ENCODE measurements at regions not wholly inside any gene's neighbourhood (a gene's known extent, or its start where the extent isn't known, plus 50 kb on each side); places are given as distances from the start of the nearest gene placed in this dataset.

DNA sequence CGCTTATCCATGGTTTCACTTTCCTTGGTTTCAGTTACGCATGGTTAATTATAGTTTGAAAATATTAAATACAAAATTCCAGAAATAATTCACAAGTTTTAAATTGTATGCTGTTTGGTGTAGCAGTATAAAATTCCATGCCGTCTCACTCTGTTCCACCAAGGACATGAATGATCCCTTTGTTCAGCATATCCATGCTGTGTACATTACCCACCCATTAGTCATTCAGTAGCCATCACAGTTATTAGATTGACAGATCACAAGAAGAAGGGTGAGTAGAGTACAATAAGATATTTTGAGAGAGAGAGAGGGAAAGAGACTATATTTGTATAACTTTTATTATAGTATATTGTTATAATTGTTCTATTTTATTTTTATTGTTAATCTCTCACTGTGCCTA is 535.5 kb downstream of the SQOR start:
- H3K4me3 ChIP-seq (ENCODE audit: low read depth, low read length) = no peak overlapping the region
- TF ChIP-seq MAX (IDR thresholded peaks at IDR 0.05; ENCODE audit: low read depth, low read length) (no peak), CTCF (IDR thresholded peaks at IDR 0.05; ENCODE audit: low read depth, low read length) (no peak), MYC (IDR thresholded peaks at IDR 0.05; ENCODE audit: low read depth, low read length) (no peak), POLR2A (IDR thresholded peaks at IDR 0.05; ENCODE audit: extremely low read depth, insufficient read length) (no peak)
- no peak for DNase-seq (ENCODE audit: low read depth)

DNA sequence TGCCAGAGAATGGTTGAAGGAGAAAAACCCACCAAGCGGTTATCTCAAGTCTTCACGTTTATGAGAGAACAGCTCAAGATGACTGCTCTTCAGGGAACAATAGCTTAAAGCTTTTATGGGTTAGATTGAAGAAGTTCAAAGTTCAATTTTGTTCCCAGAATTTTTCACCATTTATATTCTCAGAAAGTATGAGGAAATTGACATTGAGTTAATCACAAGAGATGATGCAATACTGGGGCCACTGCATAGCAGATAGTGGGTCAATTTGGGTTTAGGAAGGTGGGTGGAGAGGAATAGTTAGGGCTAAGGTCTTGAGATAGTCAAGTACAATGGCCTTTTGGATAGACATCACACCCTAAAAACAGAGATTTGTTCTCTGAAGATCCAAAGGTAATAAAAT is 539.3 kb downstream of the SQOR start:
- no peak overlapping the region for H3K4me3 ChIP-seq (ENCODE audit: low read depth, low read length)
- DNase-seq (ENCODE audit: low read depth) = no peak
- TF ChIP-seq POLR2A (IDR thresholded peaks at IDR 0.05; ENCODE audit: extremely low read depth, insufficient read length) (no peak), CTCF (IDR thresholded peaks at IDR 0.05; ENCODE audit: low read depth, low read length) (no peak), MYC (IDR thresholded peaks at IDR 0.05; ENCODE audit: low read depth, low read length) (no peak), MAX (IDR thresholded peaks at IDR 0.05; ENCODE audit: low read depth, low read length) (no peak)

DNA sequence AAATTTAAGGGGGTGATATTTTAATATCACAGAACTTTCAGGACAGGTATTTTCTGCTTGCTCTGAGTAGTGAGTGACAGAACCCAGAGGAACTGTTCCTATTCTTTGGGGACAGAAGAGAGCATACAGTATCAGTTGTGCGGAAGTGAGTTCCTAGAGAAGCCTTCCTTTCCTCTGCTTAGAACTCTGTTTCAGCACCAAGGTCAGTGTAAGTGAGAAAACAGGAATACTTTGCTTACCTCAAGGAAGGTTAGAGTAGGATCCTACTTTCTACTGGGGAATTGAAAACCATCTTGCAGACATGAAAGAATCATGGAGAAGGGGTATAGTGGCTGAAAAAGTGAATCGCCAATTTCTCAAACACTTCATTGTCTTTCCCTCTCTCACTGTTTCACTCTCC is 542.4 kb downstream of the SQOR start:
- DNase-seq (ENCODE audit: low read depth) = no peak
- no peak for TF ChIP-seq MAX (IDR thresholded peaks at IDR 0.05; ENCODE audit: low read depth, low read length)
- no peak for TF ChIP-seq CTCF (IDR thresholded peaks at IDR 0.05; ENCODE audit: low read depth, low read length)
- no peak for TF ChIP-seq POLR2A (IDR thresholded peaks at IDR 0.05; ENCODE audit: extremely low read depth, insufficient read length)
- TF ChIP-seq MYC (IDR thresholded peaks at IDR 0.05; ENCODE audit: low read depth, low read length) = no peak
- H3K4me3 ChIP-seq (ENCODE audit: low read depth, low read length) = no peak overlapping the region

GRCh38 chr15:46178138-46178537 is 543.3 kb downstream of the SQOR start:
- H3K4me3 ChIP-seq (ENCODE audit: low read depth, low read length) = no peak overlapping the region
- no peak for TF ChIP-seq CTCF (IDR thresholded peaks at IDR 0.05; ENCODE audit: low read depth, low read length)
- no peak for TF ChIP-seq POLR2A (IDR thresholded peaks at IDR 0.05; ENCODE audit: extremely low read depth, insufficient read length)
- no peak for TF ChIP-seq MAX (IDR thresholded peaks at IDR 0.05; ENCODE audit: low read depth, low read length)
- no peak for TF ChIP-seq MYC (IDR thresholded peaks at IDR 0.05; ENCODE audit: low read depth, low read length)
- no peak for DNase-seq (ENCODE audit: low read depth)

- H3K4me3 ChIP-seq (ENCODE audit: low read depth, low read length) = no peak overlapping the region
- DNase-seq (ENCODE audit: low read depth) = no peak
- TF ChIP-seq POLR2A (IDR thresholded peaks at IDR 0.05; ENCODE audit: extremely low read depth, insufficient read length) (no peak), MAX (IDR thresholded peaks at IDR 0.05; ENCODE audit: low read depth, low read length) (no peak), MYC (IDR thresholded peaks at IDR 0.05; ENCODE audit: low read depth, low read length) (no peak), CTCF (IDR thresholded peaks at IDR 0.05; ENCODE audit: low read depth, low read length) (no peak)
Measured at GRCh38 chr15:46207341-46207740, 572.5 kb downstream of the SQOR start.

DNA sequence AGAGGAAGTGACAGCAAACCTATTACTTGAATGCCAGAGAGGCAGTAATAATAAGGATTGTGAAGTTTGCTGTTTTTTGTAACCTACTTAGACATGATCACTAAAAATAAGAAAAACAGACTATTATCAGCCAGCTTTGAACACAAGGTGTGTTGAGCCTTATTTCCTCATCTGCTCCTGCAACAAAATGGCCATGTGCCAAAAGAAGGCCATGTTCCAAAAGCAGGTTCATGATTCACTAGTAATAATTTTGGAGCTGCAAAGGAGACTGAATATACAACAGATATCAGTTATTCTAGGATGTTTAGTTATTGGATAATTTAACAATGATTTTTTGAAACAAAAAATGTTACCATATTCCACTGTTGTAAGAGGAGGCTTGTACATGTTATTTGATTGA is 578.7 kb downstream of the SQOR start:
- no peak overlapping the region for H3K4me3 ChIP-seq (ENCODE audit: low read depth, low read length)
- no peak for TF ChIP-seq MAX (IDR thresholded peaks at IDR 0.05; ENCODE audit: low read depth, low read length)
- no peak for TF ChIP-seq CTCF (IDR thresholded peaks at IDR 0.05; ENCODE audit: low read depth, low read length)
- no peak for TF ChIP-seq MYC (IDR thresholded peaks at IDR 0.05; ENCODE audit: low read depth, low read length)
- TF ChIP-seq POLR2A (IDR thresholded peaks at IDR 0.05; ENCODE audit: extremely low read depth, insufficient read length) = no peak
- DNase-seq (ENCODE audit: low read depth) = no peak
